ENCODE measurements at regions not wholly inside any gene's neighbourhood (a gene's known extent, or its start where the extent isn't known, plus 50 kb on each side); places are given as distances from the start of the nearest gene placed in this dataset.

DNA sequence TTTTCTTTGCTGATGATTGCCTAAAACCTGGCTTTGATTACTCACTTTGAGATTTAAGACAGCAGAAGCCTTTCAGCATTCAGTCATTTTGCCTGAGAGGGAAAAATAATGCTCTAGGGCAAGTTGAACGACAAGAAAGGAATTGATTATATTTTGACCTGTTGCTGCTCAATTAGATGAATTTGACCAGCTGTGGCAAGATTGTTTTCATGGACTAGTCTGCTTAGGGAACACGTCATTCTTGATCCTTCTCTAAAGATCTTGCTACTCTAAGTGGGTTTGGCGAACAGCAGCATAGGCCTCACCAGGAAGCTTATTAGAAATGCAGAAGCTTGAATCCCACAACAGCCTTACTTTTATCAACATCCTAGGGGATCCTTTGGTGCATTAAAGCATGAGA lies 59.7 kb upstream of the PHACTR1 start:
- DNase-seq (ENCODE audit: low read depth, low spot score) = no peak

DNA sequence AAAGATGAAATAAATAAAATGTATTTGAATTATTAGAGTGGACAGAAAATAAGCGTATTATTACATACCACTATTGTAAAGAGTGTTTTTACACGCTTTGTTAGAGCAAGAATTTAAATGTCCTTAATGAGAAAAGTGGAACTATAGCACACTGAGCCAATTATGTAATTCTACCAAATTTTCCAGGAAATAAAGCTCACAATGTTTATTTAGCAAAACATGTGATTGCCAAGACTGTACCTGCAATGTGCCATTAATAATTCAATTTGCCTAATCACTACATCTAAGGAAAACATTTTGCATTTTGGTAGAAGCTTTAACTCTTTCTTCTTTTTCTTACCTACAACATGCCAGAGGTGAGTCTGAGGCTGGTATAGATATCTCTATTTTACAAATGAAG lies 58.7 kb upstream of the PHACTR1 start:
- DNase-seq (ENCODE audit: low read depth, low spot score) = no peak

DNA sequence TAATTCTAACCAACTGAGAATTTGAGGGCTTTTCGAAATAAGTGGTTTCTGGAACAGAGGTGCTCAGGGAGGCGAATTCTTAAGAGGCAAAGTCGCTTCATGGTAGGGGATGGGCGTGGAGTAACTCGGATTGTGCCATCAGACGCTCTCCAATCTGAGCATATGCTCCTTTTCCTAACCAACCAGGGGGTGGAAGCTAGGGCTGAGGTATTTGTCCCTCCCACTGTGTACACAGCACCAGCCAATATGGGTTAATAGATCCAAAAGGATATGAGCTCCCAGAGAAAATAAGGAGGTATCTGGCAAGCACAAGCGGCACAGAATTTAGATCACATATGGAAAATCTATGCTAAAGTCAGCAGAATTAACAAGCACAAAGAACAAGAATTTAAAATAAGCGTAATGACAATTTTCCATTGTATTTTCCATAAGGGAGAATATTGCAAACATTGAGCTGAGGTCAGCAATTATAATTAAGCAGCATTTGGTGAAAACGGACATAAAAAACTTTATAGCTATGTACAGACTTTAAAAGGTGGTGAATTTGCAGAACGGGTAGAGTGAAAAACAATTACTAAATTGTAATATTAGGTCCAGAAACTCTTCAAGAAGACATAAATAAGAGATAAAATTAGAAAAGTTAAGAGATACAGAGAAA lies 55.0 kb upstream of the PHACTR1 start:
- no peak for DNase-seq (ENCODE audit: low read depth, low spot score)

Measured in brain pericyte (primary cell).